ENCODE measurements at regions not wholly inside any gene's neighbourhood (a gene's known extent, or its start where the extent isn't known, plus 50 kb on each side); places are given as distances from the start of the nearest gene placed in this dataset.

DNA sequence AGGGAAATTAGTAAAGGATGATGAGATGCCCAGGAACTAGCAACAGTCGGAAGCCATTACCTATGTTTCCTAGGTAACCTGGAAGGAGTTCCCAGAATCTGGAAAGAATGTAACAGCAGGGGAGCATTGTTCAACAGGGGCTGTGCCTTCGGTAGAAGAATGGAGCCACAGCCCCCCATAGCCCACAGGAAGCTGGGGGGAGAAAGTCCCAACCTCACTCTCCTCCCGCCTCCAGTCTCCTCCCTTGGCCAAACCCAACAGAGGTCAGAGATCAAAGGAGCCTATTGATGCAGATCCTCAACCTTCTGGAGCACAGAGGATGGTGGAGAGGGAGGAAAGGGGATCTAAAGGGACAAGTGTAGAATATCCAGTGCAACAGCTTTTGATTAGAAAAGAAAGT is 131.5 kb upstream of the SLC44A3 start:
- Histone ChIP-seq H3K27ac (no peak overlapping the region), H3K4me2 (peak overlapping the region; percentile 47), H3F3A (ENCODE audit: low read depth) (peaks cover 10% of the 10 kb centered on the region)

DNA sequence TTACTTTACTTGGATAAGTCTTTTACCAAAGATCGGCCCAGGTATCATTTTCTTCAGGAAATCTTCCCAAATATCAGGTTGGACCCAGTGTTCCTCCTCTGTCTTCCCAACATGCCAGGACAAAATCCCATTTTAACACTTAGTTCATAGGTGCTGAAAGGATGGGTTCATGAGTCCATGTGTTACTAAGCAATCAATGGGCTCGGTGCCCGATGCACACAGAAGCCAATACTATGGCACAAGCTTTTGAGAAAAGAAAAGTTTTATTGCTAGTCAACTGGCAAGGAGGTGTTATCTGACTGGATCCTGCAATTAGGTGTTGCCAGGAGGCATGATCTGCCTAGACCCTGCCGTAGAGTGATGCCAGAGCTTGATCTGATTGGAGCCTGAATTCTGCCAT is 133.3 kb upstream of the SLC44A3 start:
- TF ChIP-seq EZH2 (IDR thresholded peaks at IDR 0.05) (no peak), EZH2phosphoT487 (IDR thresholded peaks at IDR 0.05) (no peak)
- TF ChIP-seq, protein P1, sequence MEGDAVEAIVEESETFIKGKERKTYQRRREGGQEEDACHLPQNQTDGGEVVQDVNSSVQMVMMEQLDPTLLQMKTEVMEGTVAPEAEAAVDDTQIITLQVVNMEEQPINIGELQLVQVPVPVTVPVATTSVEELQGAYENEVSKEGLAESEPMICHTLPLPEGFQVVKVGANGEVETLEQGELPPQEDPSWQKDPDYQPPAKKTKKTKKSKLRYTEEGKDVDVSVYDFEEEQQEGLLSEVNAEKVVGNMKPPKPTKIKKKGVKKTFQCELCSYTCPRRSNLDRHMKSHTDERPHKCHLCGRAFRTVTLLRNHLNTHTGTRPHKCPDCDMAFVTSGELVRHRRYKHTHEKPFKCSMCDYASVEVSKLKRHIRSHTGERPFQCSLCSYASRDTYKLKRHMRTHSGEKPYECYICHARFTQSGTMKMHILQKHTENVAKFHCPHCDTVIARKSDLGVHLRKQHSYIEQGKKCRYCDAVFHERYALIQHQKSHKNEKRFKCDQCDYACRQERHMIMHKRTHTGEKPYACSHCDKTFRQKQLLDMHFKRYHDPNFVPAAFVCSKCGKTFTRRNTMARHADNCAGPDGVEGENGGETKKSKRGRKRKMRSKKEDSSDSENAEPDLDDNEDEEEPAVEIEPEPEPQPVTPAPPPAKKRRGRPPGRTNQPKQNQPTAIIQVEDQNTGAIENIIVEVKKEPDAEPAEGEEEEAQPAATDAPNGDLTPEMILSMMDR (IDR thresholded peaks at IDR 0.05) = no peak
- Histone ChIP-seq H3K27ac (no peak overlapping the region), H3K79me2 (ENCODE audit: low read depth) (no peaks in the 10 kb centered on the region), H3K4me2 (no peak overlapping the region), H3F3A (ENCODE audit: low read depth) (peaks cover 10% of the 10 kb centered on the region), H3K9ac (no peak overlapping the region), H2AFZ (replicated peaks) (no peak overlapping the region), H3K27me3 (no peaks in the 10 kb centered on the region), H3K36me3 (no peaks in the 10 kb centered on the region), H3K4me3 (no peak overlapping the region), H3K9me3 (ENCODE audit: low read depth) (no peaks in the 10 kb centered on the region), H3K4me1 (peaks cover 27% of the 10 kb centered on the region), H4K20me1 (ENCODE audit: low read depth) (no peaks in the 10 kb centered on the region)
- Mint-ChIP-seq H3K4me3 (no peak overlapping the region), H3K4me1 (peaks cover 32% of the 10 kb centered on the region), H3K36me3 (peaks cover 6% of the 10 kb centered on the region), H3K27me3 (ENCODE audit: insufficient read depth, low read depth) (peaks cover 8% of the 10 kb centered on the region), H3K9me3 (peaks cover 22% of the 10 kb centered on the region), H3K27ac (no peak overlapping the region)
- DNase-seq (ENCODE audit: low spot score) = no peak

More for the DNA sequence above, 131.5 kb upstream of the SLC44A3 start:
- Histone ChIP-seq H3K9ac (no peak overlapping the region), H3K27me3 (no peaks in the 10 kb centered on the region), H4K20me1 (ENCODE audit: low read depth) (no peaks in the 10 kb centered on the region), H3K36me3 (no peaks in the 10 kb centered on the region), H3K79me2 (ENCODE audit: low read depth) (no peaks in the 10 kb centered on the region), H2AFZ (replicated peaks) (no peak overlapping the region), H3K4me3 (no peak overlapping the region), H3K9me3 (ENCODE audit: low read depth) (no peaks in the 10 kb centered on the region), H3K4me1 (peaks cover 32% of the 10 kb centered on the region)
- H3K4me1 Mint-ChIP-seq = peaks cover 32% of the 10 kb centered on the region
- peak overlapping the region; percentile 96 for H3K27ac Mint-ChIP-seq
- DNase-seq (ENCODE audit: low spot score) = peak; percentile 89
- peaks cover 6% of the 10 kb centered on the region for H3K36me3 Mint-ChIP-seq
- TF ChIP-seq EZH2 (IDR thresholded peaks at IDR 0.05) (no peak), EZH2phosphoT487 (IDR thresholded peaks at IDR 0.05) (no peak)
- TF ChIP-seq, protein P1 (IDR thresholded peaks at IDR 0.05) = no peak
- peaks cover 20% of the 10 kb centered on the region for H3K9me3 Mint-ChIP-seq
- peaks cover 8% of the 10 kb centered on the region for H3K27me3 Mint-ChIP-seq (ENCODE audit: insufficient read depth, low read depth)
- no peak overlapping the region for H3K4me3 Mint-ChIP-seq

DNA sequence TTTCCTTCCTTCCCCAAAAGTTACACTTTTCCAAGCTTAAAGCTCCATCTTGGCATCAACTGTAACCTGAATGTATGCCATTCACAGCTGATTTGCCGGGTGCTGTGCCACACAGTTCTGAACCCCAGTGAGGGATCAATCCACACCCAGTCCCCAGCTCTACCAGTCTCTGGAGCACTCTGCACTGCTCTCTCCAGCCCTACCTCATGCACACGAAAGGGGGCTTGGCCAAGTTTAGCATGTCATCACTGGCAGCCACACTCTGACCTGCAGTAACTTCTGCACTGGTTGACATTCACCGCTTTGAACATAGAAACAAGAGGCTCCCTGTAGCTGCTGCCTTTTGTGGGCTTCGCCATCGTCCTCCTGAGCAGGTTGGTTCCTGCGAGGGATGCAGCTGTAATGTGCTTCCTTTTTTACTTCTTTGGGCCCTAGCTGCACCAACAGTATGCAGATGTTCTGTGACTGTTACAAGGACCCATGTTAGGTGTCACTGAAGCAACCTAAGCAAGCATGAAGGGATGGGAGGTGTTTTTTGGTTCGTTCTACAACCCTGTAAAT is 135.4 kb upstream of the SLC44A3 start:
- H3K9me3 ChIP-seq (ENCODE audit: low read depth) = no peaks in the 10 kb centered on the region
- H3K27me3 ChIP-seq = no peaks in the 10 kb centered on the region
- Mint-ChIP-seq H3K36me3 (peaks cover 3% of the 10 kb centered on the region), H3K9me3 (peaks cover 15% of the 10 kb centered on the region), H3K4me1 (peaks cover 22% of the 10 kb centered on the region), H3K27me3 (ENCODE audit: insufficient read depth, low read depth) (peaks cover 8% of the 10 kb centered on the region), H3K4me3 (no peak overlapping the region), H3K27ac (no peak overlapping the region)
- no peaks in the 10 kb centered on the region for H3K36me3 ChIP-seq
- H3K4me1 ChIP-seq = peaks cover 13% of the 10 kb centered on the region
- TF ChIP-seq EZH2 (IDR thresholded peaks at IDR 0.05) = no peak
- TF ChIP-seq, protein P1 (IDR thresholded peaks at IDR 0.05) = no peak
- TF ChIP-seq EZH2phosphoT487 (IDR thresholded peaks at IDR 0.05) = no peak
- peaks cover 10% of the 10 kb centered on the region for H3F3A ChIP-seq (ENCODE audit: low read depth)
- H3K9ac ChIP-seq = no peak overlapping the region
- no peak for DNase-seq (ENCODE audit: low spot score)
- H3K4me2 ChIP-seq = no peak overlapping the region
- no peak overlapping the region for H2AFZ ChIP-seq (replicated peaks)
- no peak overlapping the region for H3K4me3 ChIP-seq
- no peaks in the 10 kb centered on the region for H3K79me2 ChIP-seq (ENCODE audit: low read depth)
- H3K27ac ChIP-seq = no peak overlapping the region
- no peaks in the 10 kb centered on the region for H4K20me1 ChIP-seq (ENCODE audit: low read depth)
